Sciatic nerve (tissue), 2 donors: ENCODE measurements at regions not wholly inside any gene's neighbourhood (a gene's known extent, or its start where the extent isn't known, plus 50 kb on each side); places are given as distances from the start of the nearest gene placed in this dataset.
"Not testable (repeated sequence)": the region's sequence is repeated elsewhere in the genome, so short reads cannot be mapped to it uniquely, and the experiment has no call there.

Experiments
- ATAC-seq: fragments of 200-7000 bp; cut with Tn5 transposase; one replicate; pipeline ENCODE4 v1.9.1; 2020; ENCODE audit warnings: mild to moderate bottlenecking, moderate library complexity
- DNase-seq: peaks from one replicate; pipeline ENCODE4 v3.0.0-alpha.2; 2020; ENCODE audit warnings: low spot score
- intact Hi-C: fragments of 100-400 bp; cut with DNase I; formaldehyde crosslinking; loops from one replicate; pipeline ENCODE4 v1.14.2; 2022
- donor health status: DM: no; HTN: no; CAD: no.
- donor health status: DM: no; HTN: no; CAD: no.

DNA sequence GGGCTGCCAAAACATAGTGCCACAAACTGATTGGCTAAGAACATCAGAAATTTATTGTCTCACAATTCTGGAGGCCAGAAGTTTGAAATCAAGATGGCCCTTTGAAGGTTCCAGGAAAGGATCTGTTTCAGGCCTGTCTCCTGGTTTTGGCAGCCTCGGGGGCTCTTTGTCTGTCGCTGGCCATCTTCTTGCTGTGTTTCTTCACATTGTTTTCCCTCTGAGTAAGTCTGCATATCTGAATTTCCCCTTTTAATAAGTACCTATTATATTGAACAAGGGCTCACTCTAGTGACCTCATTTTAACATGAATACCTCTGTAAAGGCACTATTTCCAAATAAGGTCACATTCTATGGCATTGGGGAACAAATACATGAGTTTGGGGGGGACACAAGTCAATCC lies 467.1 kb upstream of the MGAT4C start:
- intact Hi-C loops, result no loop called here
- ATAC-seq (no peak), DNase-seq (no peak)

DNA sequence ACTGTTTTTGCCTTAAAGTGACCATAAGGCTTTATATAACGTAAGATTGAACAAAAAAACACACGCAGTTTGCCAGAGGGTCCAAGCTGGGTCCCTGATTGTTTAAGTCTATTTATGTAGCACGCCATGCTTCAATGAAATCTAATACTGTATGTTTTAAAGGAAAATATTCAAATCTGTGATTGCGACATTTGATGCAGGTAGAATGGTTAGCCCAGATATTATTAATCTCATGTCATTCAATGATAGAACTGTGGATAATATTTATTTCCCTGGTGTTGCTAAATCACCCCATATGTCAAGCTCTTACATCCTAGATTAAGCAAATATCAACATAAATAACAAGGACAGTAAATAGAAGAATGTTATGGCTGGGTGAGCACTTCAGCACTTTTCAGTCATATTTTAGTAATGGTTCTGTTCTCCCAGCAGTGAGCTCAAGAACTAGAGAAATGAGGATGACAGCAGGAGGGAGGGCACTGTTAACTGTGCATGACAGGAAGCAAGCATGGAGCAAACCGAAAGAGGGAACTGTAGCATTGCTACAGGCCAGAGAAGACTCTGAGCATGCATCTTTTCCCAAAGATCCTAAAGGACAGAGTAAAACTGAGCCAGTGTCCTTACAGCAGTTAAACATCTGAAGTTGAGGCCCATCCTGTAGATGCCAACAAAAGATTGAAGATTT lies 465.7 kb upstream of the MGAT4C start:
- intact Hi-C loops, result no loop called here
- no peak for DNase-seq
- ATAC-seq, result no peak

DNA sequence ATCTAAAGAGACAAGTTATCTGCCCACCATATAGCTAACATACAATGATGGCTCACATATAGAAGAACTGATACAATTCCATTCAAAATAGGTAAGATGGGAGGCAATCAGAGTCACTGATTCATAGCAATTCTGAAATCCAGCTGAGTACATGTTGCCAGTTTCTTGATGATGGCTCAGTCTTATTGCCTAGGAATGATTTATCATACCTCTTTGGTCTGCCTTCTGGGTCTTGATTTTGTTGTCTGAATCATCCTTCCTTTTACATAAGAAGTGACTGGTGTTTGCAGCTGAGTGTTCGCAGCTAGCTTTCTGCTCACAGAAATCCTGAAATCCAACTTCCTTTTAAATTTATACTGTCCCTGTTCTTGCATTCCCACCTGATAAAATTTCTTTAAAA lies 463.2 kb upstream of the MGAT4C start:
- intact Hi-C loops, result no loop called here
- ATAC-seq, result no peak
- no peak for DNase-seq

DNA sequence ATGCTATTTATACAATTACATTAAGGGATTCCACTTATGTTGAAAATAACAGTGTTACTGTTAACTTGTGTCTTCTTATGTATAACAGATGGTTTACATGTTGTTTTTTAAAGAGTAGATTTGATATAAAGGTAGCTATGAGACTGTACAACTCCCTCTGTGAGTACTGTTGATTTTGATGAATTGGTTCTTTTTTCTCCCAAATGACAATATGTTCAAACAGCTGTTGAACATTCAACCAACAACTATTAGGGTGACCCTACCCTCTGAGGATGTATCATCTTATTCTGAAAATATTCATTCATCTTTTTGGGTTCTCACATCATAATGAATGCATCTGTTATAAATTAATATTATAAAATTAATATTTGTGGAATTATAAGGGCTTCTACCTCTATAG lies 456.9 kb upstream of the MGAT4C start:
- intact Hi-C loops, result no loop called here
- ATAC-seq, result no peak
- DNase-seq, result no peak

DNA sequence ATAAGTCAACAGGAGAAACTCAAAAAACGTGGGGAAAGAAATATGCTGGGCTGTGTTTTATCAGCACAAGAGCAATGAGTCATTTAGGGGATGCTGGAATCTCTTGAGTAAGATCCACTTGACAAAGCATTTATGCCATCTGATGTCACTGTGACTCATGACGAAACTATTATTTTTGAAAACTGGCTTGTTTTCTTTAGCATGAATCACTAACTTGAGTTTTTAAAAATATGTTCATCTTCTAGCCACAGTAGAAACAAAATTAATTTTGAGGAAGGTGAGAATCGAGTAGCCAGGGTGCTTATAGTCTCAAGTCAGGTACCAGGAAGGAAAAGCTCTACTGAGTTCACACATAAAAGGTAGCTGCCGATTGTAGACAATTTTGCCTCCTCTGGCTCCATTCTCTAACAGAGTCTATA lies 456.2 kb upstream of the MGAT4C start:
- intact Hi-C loops, result no loop called here
- DNase-seq (no peak), ATAC-seq (peak; percentile 50)

DNA sequence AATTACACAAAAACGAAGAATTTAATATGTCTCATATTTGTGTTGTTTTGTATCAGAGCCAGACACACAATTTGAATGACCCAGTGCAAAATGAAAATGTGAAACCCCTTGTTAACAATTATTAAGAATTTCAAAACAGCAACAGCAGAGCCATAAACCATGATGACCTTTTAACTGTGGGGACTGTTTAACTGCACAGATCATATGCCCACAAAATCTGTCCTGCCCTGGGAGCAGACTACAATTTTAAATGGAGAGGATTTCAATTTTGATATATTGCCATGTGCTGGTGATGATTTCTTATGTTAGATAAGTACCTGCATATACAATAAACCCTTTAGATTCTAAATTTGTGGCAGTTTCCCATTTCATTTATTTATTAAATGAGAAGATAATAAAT lies 455.5 kb upstream of the MGAT4C start:
- intact Hi-C loops, result no loop called here
- DNase-seq, result no peak

DNA sequence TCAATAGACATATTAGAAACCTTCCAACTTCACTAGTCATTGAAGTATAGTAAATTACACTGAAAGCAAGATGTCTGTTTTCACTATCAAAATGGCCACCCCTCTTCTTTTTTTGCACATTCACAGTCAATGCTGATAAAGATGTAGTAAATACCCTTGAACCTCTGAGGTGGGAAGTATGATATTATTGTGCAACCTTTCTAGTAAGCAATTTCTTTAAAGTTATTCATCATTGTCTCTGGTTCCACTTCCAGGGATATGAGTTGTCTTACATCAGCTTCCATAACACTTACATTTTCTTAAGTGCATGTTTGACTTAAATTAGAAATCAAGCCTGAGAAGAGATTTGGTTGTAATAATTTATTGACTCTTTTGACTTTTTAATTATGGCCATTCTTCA lies 453.9 kb upstream of the MGAT4C start:
- ATAC-seq (no peak), DNase-seq (no peak)
- intact Hi-C loops, result no loop called here

More for the DNA sequence above, 455.5 kb upstream of the MGAT4C start:
- no peak for ATAC-seq

DNA sequence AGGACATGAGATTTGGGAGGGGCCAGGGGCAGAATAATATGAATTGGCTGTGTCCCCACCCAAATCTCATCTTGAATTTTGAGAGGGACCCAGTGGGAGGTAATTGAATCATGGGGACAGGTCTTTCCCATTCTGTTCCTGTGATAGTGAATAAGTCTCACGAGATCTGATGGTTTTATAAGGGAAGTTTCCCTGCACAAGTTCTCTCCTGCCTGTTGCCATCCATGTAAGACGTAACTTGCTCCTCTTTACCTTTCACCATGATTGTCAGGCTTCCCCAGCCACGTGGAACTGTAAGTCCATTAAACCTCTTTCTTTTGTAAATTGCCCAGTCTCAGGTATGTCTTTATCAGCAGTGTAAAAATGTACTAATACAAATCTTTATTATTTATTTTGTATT lies 452.8 kb upstream of the MGAT4C start:
- ATAC-seq, DNase-seq, intact Hi-C loops: not testable (repeated sequence)

DNA sequence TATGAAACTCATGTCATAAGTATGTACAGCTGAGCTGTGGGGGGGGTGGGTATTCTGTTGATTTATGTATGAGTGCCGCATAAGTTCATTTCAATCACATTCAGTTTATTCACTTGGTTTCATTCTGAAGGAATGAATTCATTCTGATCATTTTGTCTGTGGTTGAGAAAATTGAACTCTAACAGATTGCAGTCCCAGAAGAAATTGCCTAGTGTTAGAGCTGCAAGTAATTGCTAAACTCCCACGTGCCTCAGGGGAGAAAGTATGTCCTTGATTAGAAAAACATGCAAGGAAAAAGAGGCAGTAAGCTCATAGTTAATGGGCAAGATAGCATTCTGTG lies 442.4 kb upstream of the MGAT4C start:
- DNase-seq (no peak), ATAC-seq (no peak)
- intact Hi-C loops, result no loop called here

DNA sequence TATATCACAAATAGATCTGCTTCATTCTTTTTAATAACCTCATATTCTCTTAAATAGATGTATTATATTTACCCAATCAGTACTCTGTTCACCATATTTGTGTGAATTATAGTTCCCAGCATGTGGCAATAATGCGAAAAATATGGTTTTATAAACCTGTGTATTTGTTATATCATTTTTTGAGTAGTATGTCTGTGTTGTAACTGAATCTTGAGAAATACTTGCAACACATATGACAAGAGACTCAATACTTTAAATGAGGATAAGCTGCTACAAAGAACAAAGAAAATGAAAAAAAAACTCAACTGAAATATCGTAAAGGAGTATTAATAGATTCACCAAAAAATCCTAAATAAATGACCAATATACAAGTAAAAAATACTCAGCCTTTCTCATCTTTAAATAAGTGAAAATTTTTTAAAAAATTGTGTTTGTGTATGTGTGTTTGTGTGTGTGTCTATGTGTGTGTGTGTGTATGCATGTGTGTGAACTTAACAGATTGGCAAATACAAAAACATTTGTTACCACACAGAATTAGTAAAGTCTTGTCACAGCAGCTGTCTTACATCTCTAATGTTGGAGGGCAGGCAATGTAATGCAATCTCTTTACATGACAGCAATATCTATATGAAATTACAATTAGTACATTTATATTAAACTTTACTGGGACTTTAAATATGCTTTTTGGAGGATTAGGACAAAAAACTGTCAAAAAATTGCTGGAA lies 441.9 kb upstream of the MGAT4C start:
- DNase-seq, result no peak
- intact Hi-C loops, result no loop called here
- no peak for ATAC-seq

DNA sequence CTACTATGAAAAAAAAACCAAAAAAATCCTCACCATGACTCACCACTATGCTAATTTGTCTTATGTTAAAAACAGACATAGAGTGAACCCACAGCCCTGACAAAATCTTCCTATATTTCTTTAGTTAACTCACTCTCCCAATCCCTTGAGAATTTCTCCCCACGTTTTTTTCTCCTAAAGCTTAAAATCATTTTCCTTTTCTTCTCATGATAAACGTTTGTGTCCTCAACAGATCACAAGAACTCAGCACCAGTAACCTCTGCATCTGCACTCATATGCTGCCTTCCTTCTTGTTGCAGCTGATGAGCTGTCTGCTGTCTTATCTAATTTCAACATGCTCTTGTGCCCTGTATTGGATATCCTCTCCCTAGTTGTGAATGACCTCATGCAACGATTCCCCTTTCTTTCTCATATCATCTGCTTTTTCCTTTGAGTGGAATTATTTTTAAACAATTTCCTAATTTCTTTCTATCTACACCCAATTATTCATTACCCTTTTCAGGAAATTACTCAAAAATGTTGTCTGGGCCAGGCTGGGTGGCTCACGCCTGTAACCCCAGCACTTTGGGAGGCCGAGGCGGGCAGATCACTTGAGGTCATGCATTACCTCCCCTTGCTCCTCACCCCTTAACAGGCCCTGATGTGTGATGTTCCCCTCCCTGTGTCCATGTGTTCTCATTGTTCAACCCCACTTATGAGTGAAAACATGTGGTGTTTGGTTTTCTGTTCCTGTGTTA lies 427.5 kb upstream of the MGAT4C start:
- intact Hi-C loops, result no loop called here
- no peak for ATAC-seq
- no peak for DNase-seq

DNA sequence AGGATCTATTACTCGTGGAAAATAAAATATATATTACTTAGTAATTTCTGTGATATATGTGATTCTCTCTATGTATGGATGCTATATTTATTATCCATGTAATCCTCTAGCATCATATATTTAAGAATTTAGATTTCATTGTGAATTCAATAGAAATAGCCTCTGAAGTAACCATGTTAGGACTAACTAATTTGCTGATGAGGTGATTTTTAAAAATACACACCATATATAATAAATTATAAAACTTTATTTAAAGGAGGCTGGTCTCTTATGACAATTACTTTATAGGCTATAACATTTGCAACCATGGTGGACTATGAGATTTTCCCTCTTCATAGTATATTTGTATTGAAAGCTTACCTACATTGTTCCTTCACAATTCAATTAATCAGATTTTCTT lies 424.9 kb upstream of the MGAT4C start:
- intact Hi-C loops, result no loop called here
- ATAC-seq, result no peak

DNA sequence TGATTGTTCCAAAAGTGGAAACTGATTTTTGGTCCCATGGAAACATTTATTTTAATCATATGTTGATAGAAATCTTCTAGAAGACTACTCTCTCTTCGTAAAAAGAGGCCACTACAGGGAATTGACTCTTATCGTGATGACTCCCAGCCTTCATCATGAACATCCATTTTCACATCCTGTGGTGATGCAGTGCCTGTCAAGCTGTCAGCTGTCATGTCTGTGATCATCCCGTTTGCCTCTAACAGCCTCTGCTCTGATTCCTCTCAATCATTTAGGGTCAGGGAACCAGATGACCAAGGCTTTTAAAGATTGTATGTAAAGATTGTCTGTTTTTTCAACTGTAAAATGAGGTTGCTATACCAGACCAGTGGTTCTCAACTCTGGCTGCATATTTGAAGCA lies 419.0 kb upstream of the MGAT4C start:
- DNase-seq (no peak), ATAC-seq (no peak)
- intact Hi-C loops, result no loop called here

More for the DNA sequence above, 424.9 kb upstream of the MGAT4C start:
- DNase-seq, result no peak

DNA sequence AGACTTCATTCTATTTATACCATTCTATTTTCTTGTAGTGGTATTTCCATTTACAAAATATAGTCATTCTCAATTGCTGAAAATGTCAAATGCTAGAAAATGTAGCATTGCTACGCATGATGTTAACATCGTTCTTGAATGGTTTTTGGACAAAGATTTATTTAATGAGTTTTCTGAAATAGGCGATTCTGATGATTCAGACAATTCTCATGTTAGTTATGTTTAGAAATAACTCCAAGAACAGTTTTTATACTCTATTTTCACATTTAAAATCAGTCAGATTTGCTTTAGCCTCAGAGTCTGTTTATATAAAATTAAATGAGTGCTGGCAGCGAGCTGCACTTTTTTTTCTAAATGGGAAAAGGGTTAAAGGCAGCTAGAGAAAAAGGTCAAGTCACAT lies 414.8 kb upstream of the MGAT4C start:
- ATAC-seq, result no peak
- intact Hi-C loops, result no loop called here

DNA sequence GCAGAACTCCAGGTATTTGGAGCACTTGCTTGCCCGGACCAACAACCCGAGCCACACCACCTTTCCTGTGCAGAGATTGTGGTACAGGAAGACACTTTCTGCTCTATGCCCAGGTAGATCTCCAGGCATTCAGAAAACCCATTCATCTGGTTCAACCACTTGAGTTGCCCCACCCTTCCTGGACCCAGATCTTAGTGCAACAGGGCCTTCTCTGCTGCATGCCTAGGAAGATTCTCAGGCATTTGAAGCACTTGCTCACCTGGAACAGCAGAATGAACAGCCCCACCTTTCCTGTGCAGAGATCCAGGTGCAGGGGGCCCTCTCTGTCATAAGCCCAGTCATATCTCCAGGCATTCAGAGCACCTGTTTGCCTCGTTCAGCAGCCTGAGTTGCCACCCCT lies 412.8 kb upstream of the MGAT4C start:
- ATAC-seq (no peak), DNase-seq (no peak)
- intact Hi-C loops, result no loop called here

More for the DNA sequence above, 414.8 kb upstream of the MGAT4C start:
- DNase-seq, result no peak

DNA sequence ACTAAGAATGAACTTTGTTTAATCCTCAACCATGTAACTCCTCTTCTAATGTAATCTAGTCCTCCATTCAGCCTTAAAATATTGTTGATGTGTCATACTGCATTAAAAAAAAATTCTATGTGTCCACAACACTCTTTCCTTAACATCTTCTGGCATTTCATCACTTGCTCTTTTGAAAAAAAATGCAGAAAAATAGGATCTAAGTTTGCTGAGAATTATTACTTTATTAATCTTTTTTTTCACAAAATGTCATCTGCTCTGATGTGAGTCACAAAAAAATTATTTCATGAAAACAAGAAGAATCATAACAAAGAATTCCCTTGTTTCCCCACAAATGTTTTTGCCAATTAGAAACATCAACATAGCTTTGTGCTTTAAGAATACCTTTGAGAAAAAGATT lies 410.1 kb upstream of the MGAT4C start:
- no peak for ATAC-seq
- intact Hi-C loops, result no loop called here
- no peak for DNase-seq

DNA sequence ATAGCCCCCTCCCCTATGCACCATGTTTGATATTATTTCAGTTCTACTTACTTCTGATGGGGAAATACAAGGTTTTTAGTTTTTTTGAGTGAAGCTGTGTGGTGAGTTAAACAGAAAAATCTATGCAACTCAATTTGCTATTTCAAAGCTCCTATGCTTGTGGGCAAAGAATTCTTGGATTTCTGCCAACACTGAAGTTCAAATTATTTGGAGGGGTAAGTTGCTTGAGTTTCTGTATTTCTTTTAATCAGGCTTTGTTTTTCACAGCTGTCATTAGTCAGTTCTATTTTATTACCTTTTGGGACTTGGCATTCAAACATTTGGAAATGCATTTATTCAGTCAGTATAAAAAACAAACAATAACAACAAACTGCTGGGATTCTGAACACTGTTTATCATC lies 407.5 kb upstream of the MGAT4C start:
- intact Hi-C loops, result no loop called here
- ATAC-seq (no peak), DNase-seq (no peak)

DNA sequence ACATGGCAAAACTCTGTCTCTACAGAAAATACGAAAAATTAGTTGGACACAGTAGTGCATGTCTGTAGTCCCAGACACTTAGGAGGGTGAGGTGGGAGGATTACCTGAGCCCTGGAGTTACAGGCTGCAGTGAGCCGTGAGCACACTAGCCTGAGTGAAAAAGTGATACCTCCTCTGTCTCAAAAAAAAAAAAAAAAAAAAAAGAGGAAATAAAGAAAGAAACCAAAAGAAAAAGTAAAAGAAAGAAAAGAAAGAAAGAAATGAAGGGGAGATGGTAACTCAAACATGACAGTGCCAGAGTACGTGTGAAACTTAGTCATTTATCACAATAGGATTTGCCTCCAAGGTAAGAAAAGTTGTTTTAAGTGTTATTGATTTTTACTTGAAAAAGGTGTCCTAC lies 407.0 kb upstream of the MGAT4C start:
- no peak for ATAC-seq
- intact Hi-C loops, result no loop called here
- DNase-seq, result no peak

DNA sequence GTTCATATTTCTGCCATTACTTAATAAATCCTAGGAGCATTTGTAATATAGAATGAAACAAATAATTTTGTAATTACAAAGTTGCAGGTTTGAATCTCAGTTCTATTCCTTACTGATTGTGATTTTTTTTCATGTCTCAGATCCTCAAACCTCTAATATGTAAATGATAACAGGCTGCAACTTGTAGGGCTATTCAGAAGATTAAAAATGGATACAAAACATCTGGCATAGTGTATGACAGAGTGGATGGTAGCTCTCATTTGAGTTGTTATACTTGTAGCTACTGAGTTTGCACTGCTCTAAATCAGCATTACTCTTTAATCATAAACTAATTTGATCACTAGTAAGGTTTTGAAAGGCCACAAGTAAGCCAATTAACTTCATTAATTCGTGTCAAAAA lies 406.3 kb upstream of the MGAT4C start:
- ATAC-seq (no peak), DNase-seq (no peak)
- intact Hi-C loops, result no loop called here

DNA sequence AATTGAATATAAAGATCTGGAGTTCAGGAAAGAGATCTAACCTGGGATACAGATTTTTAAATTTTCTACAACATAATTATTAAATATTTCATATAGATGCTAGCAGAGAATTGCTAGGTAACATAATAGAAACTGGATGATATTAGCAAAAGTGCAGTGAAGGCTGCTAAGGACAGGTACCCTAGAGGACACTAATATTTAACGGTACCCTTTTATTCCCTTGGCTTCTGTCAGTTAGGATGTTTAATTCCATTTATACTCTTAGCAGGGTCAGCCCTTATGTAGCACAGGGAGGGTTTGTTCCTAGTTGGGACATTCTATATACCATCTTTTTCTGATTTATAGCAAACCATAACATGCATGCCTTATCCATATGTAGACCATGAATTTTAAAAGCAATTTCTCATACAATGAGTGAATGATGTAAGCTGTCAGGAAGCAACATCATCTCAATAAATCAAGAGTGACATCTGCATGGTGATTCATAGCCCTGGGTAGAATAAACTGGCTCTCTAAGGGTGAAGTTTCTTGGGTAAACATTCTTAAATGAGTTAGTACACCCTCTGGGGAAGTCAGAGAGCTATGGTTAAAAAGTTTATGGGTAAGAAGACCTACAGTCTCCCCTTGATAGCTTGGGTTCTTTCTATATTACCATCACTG lies 404.4 kb upstream of the MGAT4C start:
- intact Hi-C loops, result no loop called here
- DNase-seq, result no peak
- no peak for ATAC-seq
